CD4-positive, alpha-beta T cell (primary cell): ENCODE measurements at regions not wholly inside any gene's neighbourhood (a gene's known extent, or its start where the extent isn't known, plus 50 kb on each side); places are given as distances from the start of the nearest gene placed in this dataset.

Experiments used
- ATAC-seq: fragments of 200-7000 bp; cut with Tn5 transposase; one replicate; pipeline ENCODE4 v1.10.0; 2022; ENCODE audit warnings: mild to moderate bottlenecking; ENCODE audit not compliant: poor library complexity
- CTCF ChIA-PET: fragments of 350-600 bp; sonication (Branson Sonifier 250); formaldehyde crosslinking; loops from one replicate; lab custom pipeline; 2021; ENCODE audit warnings: antibody characterized with exemption, inconsistent platforms; lab: Charles Lee
- POLR2A ChIA-PET: fragments of 350-600 bp; sonication (Branson Sonifier 250); formaldehyde crosslinking; loops from one replicate; lab custom pipeline; 2021; ENCODE audit warnings: antibody characterized with exemption, inconsistent platforms; lab: Charles Lee
- DNase-seq, 14 experiments: peaks; one replicate each; pipeline ENCODE4 v3.0.0-alpha.2; 2013 to 2020; ENCODE audit warnings: mixed read lengths in 2 of 14
- H3K27ac ChIP-seq, 2 donors: one replicate each; pipeline versions ENCODE4 v1.5.1 to v1.7.0; 2013; ENCODE audit warnings: low read length in 2 of 2, low read depth in 1 of 2, mild to moderate bottlenecking in 1 of 2
- H3K27me3 ChIP-seq, 2 experiments: 1 replicate in 1 of 2; 2 replicates in 1 of 2; pipeline versions ENCODE4 v1.6.1 to v1.7.0; 2013; ENCODE audit warnings: low read length in 2 of 2, control low read depth in 1 of 2, mild to moderate bottlenecking in 1 of 2, moderate library complexity in 1 of 2; ENCODE audit not compliant: insufficient read depth in 2 of 2, control insufficient read depth in 1 of 2
- H3K36me3 ChIP-seq: one replicate; pipeline ENCODE4 v1.6.1; 2013; ENCODE audit warnings: low read length, control low read depth; ENCODE audit not compliant: insufficient read depth
- H3K4me1 ChIP-seq: one replicate; pipeline ENCODE4 v1.6.1; 2013; ENCODE audit warnings: low read length, control low read depth; ENCODE audit not compliant: insufficient read depth
- H3K4me3 ChIP-seq: one replicate; pipeline ENCODE4 v1.5.1; 2013; ENCODE audit warnings: mild to moderate bottlenecking, low read length, moderate library complexity
- H3K9me3 ChIP-seq, 2 experiments: 1 replicate in 1 of 2; 2 replicates in 1 of 2; pipeline versions ENCODE4 v1.6.1 to v1.7.0; 2013; ENCODE audit warnings: low read length in 2 of 2, mild to moderate bottlenecking in 2 of 2, control low read depth in 1 of 2, moderate library complexity in 1 of 2; ENCODE audit not compliant: control insufficient read depth in 1 of 2, insufficient read depth in 1 of 2
- H3K27ac Mint-ChIP-seq: one replicate; pipeline ENCODE4 v1.8.0; 2020; ENCODE audit warnings: mixed read lengths
- H3K27me3 Mint-ChIP-seq: one replicate; pipeline ENCODE4 v1.8.0; 2021; ENCODE audit warnings: mixed read lengths
- H3K36me3 Mint-ChIP-seq: one replicate; pipeline ENCODE4 v1.8.0; 2021; ENCODE audit warnings: low read depth, mixed read lengths
- H3K4me1 Mint-ChIP-seq: one replicate; pipeline ENCODE4 v1.8.0; 2021; ENCODE audit warnings: low read depth, mixed read lengths
- H3K4me3 Mint-ChIP-seq: one replicate; pipeline ENCODE4 v1.8.0; 2020; ENCODE audit warnings: mild to moderate bottlenecking, mixed read lengths
- H3K9me3 Mint-ChIP-seq: one replicate; pipeline ENCODE4 v1.8.0; 2020; ENCODE audit warnings: mixed read lengths
- intact Hi-C, 2 experiments: fragments of 100-400 bp; cut with DNase I in 1 of 2; cut with micrococcal nuclease in 1 of 2; formaldehyde crosslinking; loops; one replicate each; pipeline versions ENCODE4 v1.15.1 to v1.9.0; 2023 to 2025; cut with DNase I, micrococcal nuclease
- TF ChIP-seq, protein P1 (sequence below): fragments of 200-600 bp; IDR thresholded peaks from one replicate; pipeline ENCODE4 v1.8.0; 2022; ENCODE audit warnings: antibody characterized with exemption, mild to moderate bottlenecking

- no peaks in the 10 kb centered on the region for H3K36me3 ChIP-seq
- ChIA-PET CTCF (no interaction called here), POLR2A (interaction anchor here (0.8 kb wide), 1 partner anchor 304 kb away, joined by 3 read pairs; no protein-coding TSS in a partner anchor)
- Mint-ChIP-seq H3K36me3 (no peaks in the 10 kb centered on the region), H3K27ac (no peak overlapping the region), H3K4me3 (no peak overlapping the region), H3K9me3 (no peaks in the 10 kb centered on the region), H3K4me1 (no peaks in the 10 kb centered on the region), H3K27me3 (peaks cover 3% of the 10 kb centered on the region)
- H3K4me3 ChIP-seq = no peak overlapping the region
- intact Hi-C loops = loop anchor here (5.0 to 10.0 kb wide), 3 partner anchors 337 to 1005 kb away; no protein-coding TSS in a partner anchor
- peaks cover 0 to 5% of the 10 kb centered on the region in 2 experiments for H3K27me3 ChIP-seq
- TF ChIP-seq, protein P1, sequence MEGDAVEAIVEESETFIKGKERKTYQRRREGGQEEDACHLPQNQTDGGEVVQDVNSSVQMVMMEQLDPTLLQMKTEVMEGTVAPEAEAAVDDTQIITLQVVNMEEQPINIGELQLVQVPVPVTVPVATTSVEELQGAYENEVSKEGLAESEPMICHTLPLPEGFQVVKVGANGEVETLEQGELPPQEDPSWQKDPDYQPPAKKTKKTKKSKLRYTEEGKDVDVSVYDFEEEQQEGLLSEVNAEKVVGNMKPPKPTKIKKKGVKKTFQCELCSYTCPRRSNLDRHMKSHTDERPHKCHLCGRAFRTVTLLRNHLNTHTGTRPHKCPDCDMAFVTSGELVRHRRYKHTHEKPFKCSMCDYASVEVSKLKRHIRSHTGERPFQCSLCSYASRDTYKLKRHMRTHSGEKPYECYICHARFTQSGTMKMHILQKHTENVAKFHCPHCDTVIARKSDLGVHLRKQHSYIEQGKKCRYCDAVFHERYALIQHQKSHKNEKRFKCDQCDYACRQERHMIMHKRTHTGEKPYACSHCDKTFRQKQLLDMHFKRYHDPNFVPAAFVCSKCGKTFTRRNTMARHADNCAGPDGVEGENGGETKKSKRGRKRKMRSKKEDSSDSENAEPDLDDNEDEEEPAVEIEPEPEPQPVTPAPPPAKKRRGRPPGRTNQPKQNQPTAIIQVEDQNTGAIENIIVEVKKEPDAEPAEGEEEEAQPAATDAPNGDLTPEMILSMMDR = no peak
- DNase-seq = no peak
- H3K4me1 ChIP-seq = no peaks in the 10 kb centered on the region
- ATAC-seq = no peak
- no peaks in the 10 kb centered on the region for H3K9me3 ChIP-seq
- H3K27ac ChIP-seq = no peak overlapping the region
Measured at GRCh38 chr12:46679754-46680153, 146.0 kb downstream of the SLC38A4 start.

- H3K27me3 Mint-ChIP-seq = no peaks in the 10 kb centered on the region
- CTCF ChIA-PET = no interaction called here
Measured at GRCh38 chr12:46678426-46678825, 147.4 kb downstream of the SLC38A4 start.

GRCh38 chr12:46677749-46678148, 148.0 kb downstream of the SLC38A4 start:
- POLR2A ChIA-PET = no interaction called here
- no peaks in the 10 kb centered on the region for H3K4me1 ChIP-seq
- intact Hi-C loops = loop anchor here (2.0 to 10.0 kb wide), 5 partner anchors 335 to 1007 kb away; no protein-coding TSS in a partner anchor
- H3K27ac Mint-ChIP-seq = no peak overlapping the region
- CTCF ChIA-PET = no interaction called here
- H3K9me3 ChIP-seq = no peaks in the 10 kb centered on the region
- H3K4me1 Mint-ChIP-seq = no peaks in the 10 kb centered on the region
- H3K27me3 Mint-ChIP-seq = no peaks in the 10 kb centered on the region
- DNase-seq (peak in 4 of 14 experiments; percentile 4 to 37 (median 23)), ATAC-seq (no peak)
- H3K36me3 Mint-ChIP-seq = no peaks in the 10 kb centered on the region
- TF ChIP-seq, protein P1 = peak; percentile 38
- no peak overlapping the region for H3K4me3 ChIP-seq
- no peaks in the 10 kb centered on the region for H3K9me3 Mint-ChIP-seq
- H3K36me3 ChIP-seq = no peaks in the 10 kb centered on the region
- no peak overlapping the region for H3K27ac ChIP-seq
- H3K4me3 Mint-ChIP-seq = no peak overlapping the region
- H3K27me3 ChIP-seq = no peaks in the 10 kb centered on the region

More at GRCh38 chr12:46678426-46678825, 147.4 kb downstream of the SLC38A4 start:
- Histone ChIP-seq H3K4me3 (no peak overlapping the region), H3K27me3 (no peaks in the 10 kb centered on the region), H3K27ac (no peak overlapping the region), H3K4me1 (no peaks in the 10 kb centered on the region), H3K36me3 (no peaks in the 10 kb centered on the region), H3K9me3 (no peaks in the 10 kb centered on the region)
- POLR2A ChIA-PET = no interaction called here
- intact Hi-C loops = loop anchor here (5.0 to 10.0 kb wide), 3 partner anchors 336 to 1006 kb away; no protein-coding TSS in a partner anchor
- TF ChIP-seq, protein P1 = no peak
- no peak for DNase-seq
- H3K4me3 Mint-ChIP-seq = no peak overlapping the region
- no peak overlapping the region for H3K27ac Mint-ChIP-seq
- no peaks in the 10 kb centered on the region for H3K4me1 Mint-ChIP-seq
- H3K9me3 Mint-ChIP-seq = no peaks in the 10 kb centered on the region
- no peak for ATAC-seq
- no peaks in the 10 kb centered on the region for H3K36me3 Mint-ChIP-seq
